ENCODE measurements at regions not wholly inside any gene's neighbourhood (a gene's known extent, or its start where the extent isn't known, plus 50 kb on each side); places are given as distances from the start of the nearest gene placed in this dataset.

DNA sequence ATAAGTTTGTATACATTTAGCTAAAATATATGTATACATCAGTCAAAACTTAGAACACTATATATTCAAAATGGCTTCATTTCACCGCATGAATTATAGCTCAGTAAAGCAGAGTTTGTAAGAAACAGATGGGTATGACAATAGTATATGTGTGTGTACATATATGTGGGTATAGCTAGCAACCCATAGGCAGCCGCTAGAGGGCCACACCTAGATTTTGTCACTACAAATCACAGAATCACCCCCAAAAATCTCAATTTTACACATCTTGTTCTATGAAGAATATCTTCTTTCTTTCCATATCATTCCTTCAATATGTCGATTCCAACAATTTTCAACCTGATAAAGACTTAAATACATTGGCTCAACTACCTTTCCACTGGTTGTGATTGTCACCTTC is 357.8 kb upstream of the CCNG1 start:
- Histone ChIP-seq H3K9me3 (ENCODE audit: low read depth, low read length) (no peaks in the 10 kb centered on the region), H2AFZ (ENCODE audit: low read length) (no peak overlapping the region), H3K4me2 (ENCODE audit: insufficient read depth, low read length) (no peak overlapping the region), H3K27me3 (ENCODE audit: insufficient read depth, low read length) (no peaks in the 10 kb centered on the region), H3K4me3 (ENCODE audit: insufficient read depth, low read length) (no peak overlapping the region), H4K20me1 (ENCODE audit: insufficient read depth, low read length) (no peaks in the 10 kb centered on the region), H3K27ac (ENCODE audit: low read depth, low read length) (no peak overlapping the region), H3K36me3 (ENCODE audit: insufficient read depth, low read length) (no peaks in the 10 kb centered on the region), H3K79me2 (ENCODE audit: insufficient read depth, low read length) (no peaks in the 10 kb centered on the region), H3K4me1 (ENCODE audit: insufficient read depth, low read length) (no peaks in the 10 kb centered on the region)
- no peak for DNase-seq (ENCODE audit: insufficient read length, low spot score, missing footprints)
- TF ChIP-seq, protein P1, sequence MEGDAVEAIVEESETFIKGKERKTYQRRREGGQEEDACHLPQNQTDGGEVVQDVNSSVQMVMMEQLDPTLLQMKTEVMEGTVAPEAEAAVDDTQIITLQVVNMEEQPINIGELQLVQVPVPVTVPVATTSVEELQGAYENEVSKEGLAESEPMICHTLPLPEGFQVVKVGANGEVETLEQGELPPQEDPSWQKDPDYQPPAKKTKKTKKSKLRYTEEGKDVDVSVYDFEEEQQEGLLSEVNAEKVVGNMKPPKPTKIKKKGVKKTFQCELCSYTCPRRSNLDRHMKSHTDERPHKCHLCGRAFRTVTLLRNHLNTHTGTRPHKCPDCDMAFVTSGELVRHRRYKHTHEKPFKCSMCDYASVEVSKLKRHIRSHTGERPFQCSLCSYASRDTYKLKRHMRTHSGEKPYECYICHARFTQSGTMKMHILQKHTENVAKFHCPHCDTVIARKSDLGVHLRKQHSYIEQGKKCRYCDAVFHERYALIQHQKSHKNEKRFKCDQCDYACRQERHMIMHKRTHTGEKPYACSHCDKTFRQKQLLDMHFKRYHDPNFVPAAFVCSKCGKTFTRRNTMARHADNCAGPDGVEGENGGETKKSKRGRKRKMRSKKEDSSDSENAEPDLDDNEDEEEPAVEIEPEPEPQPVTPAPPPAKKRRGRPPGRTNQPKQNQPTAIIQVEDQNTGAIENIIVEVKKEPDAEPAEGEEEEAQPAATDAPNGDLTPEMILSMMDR (IDR thresholded peaks at IDR 0.05; ENCODE audit: extremely low read depth, low read depth, low read length): no peak

DNA sequence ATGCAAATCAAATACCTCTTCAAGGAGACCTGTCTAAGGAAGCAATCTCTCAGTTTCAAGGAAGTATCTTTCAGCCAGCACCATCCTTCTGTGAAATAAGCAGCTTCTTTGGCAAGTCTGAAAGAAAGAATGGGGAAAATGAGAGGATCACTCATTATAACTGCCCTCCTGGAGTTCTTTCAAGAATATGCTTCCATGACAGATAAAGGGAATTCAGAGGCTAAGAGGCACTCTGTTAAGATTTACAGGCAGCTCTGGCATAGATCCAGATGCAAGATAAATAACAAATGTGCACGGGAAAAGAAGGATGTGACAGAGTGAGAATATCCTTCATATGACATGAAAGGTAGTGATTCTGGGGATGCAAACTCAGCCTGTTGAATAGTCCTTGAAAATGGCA is 348.2 kb upstream of the CCNG1 start:
- no peak overlapping the region for H2AFZ ChIP-seq (ENCODE audit: low read length)
- H3K36me3 ChIP-seq (ENCODE audit: insufficient read depth, low read length): no peaks in the 10 kb centered on the region
- TF ChIP-seq, protein P1 (IDR thresholded peaks at IDR 0.05; ENCODE audit: extremely low read depth, low read depth, low read length): no peak
- H3K4me3 ChIP-seq (ENCODE audit: insufficient read depth, low read length): no peak overlapping the region
- no peaks in the 10 kb centered on the region for H3K4me1 ChIP-seq (ENCODE audit: insufficient read depth, low read length)
- no peak overlapping the region for H3K27ac ChIP-seq (ENCODE audit: low read depth, low read length)
- no peaks in the 10 kb centered on the region for H3K79me2 ChIP-seq (ENCODE audit: insufficient read depth, low read length)
- no peak overlapping the region for H3K4me2 ChIP-seq (ENCODE audit: insufficient read depth, low read length)
- peaks cover 3% of the 10 kb centered on the region for H3K9me3 ChIP-seq (ENCODE audit: low read depth, low read length)
- no peaks in the 10 kb centered on the region for H3K27me3 ChIP-seq (ENCODE audit: insufficient read depth, low read length)
- DNase-seq (ENCODE audit: insufficient read length, low spot score, missing footprints): no peak
- no peaks in the 10 kb centered on the region for H4K20me1 ChIP-seq (ENCODE audit: insufficient read depth, low read length)

DNA sequence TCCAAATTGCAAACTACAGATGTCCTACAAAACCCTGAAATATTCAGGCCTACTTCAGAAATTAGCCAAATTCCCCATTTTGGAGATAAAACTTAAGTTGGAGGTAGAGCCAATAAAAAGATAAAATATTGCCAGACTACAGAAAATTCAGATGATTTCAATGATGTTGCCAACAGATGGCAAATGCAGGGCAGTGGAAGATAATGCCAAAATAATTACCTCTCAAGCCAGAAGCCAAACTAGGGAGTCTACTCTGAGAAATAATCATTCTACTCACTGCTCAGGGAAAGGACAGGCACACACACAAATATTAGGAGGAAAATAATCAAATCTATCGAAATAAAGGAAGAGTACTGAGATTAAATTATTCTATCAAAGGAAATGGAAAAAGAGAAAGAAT is 347.5 kb upstream of the CCNG1 start:
- H3K9me3 ChIP-seq (ENCODE audit: low read depth, low read length): peaks cover 3% of the 10 kb centered on the region
- no peaks in the 10 kb centered on the region for H4K20me1 ChIP-seq (ENCODE audit: insufficient read depth, low read length)
- TF ChIP-seq, protein P1 (IDR thresholded peaks at IDR 0.05; ENCODE audit: extremely low read depth, low read depth, low read length): no peak
- no peaks in the 10 kb centered on the region for H3K79me2 ChIP-seq (ENCODE audit: insufficient read depth, low read length)
- no peak overlapping the region for H3K27ac ChIP-seq (ENCODE audit: low read depth, low read length)
- no peak overlapping the region for H3K4me3 ChIP-seq (ENCODE audit: insufficient read depth, low read length)
- H2AFZ ChIP-seq (ENCODE audit: low read length): no peak overlapping the region
- H3K36me3 ChIP-seq (ENCODE audit: insufficient read depth, low read length): no peaks in the 10 kb centered on the region
- H3K27me3 ChIP-seq (ENCODE audit: insufficient read depth, low read length): no peaks in the 10 kb centered on the region
- H3K4me1 ChIP-seq (ENCODE audit: insufficient read depth, low read length): no peaks in the 10 kb centered on the region
- DNase-seq (ENCODE audit: insufficient read length, low spot score, missing footprints): no peak
- no peak overlapping the region for H3K4me2 ChIP-seq (ENCODE audit: insufficient read depth, low read length)

DNA sequence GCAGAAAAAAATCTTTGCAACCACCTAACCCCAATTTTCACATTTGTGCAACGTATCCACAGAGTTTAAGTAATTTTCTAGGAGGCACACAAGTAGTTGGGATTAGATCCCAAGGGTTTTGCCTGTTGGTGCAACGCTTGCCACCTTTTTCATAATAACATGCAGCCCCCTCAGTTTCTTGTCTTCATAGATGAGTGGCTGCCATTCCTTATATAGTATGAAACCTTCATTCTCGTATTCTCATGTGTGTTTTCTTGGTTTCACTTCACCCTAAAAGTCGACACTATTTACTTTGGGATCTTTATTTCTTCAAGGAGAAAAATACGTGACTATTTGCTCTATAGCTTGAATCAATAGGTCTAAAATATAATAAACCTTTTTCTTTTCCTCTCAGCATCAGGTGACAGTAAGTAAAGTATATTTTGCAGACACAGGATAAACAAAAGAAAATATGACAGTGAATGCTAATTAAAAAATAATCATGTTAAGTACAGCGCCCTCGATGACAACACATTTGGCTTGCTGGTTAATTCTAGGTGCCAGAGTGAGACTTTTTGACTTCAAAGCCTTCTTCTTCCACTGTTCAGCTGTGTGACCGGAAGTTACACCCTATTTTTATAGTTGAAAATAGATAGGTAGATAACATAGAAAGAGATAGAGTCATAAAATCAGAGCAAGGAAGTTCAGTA is 342.8 kb upstream of the CCNG1 start:
- no peak overlapping the region for H3K27ac ChIP-seq (ENCODE audit: low read depth, low read length)
- no peak overlapping the region for H3K4me2 ChIP-seq (ENCODE audit: insufficient read depth, low read length)
- H3K9me3 ChIP-seq (ENCODE audit: low read depth, low read length): peaks cover 3% of the 10 kb centered on the region
- no peaks in the 10 kb centered on the region for H4K20me1 ChIP-seq (ENCODE audit: insufficient read depth, low read length)
- no peaks in the 10 kb centered on the region for H3K79me2 ChIP-seq (ENCODE audit: insufficient read depth, low read length)
- H3K4me3 ChIP-seq (ENCODE audit: insufficient read depth, low read length): no peak overlapping the region
- TF ChIP-seq, protein P1 (IDR thresholded peaks at IDR 0.05; ENCODE audit: extremely low read depth, low read depth, low read length): no peak
- no peaks in the 10 kb centered on the region for H3K27me3 ChIP-seq (ENCODE audit: insufficient read depth, low read length)
- no peak overlapping the region for H2AFZ ChIP-seq (ENCODE audit: low read length)
- DNase-seq (ENCODE audit: insufficient read length, low spot score, missing footprints): no peak
- H3K36me3 ChIP-seq (ENCODE audit: insufficient read depth, low read length): no peaks in the 10 kb centered on the region
- H3K4me1 ChIP-seq (ENCODE audit: insufficient read depth, low read length): no peaks in the 10 kb centered on the region

All from osteoblast (primary cell).